H9 (cell line): ENCODE measurements at regions not wholly inside any gene's neighbourhood (a gene's known extent, or its start where the extent isn't known, plus 50 kb on each side); places are given as distances from the start of the nearest gene placed in this dataset.
A peak's percentile ranks its signal among the peaks of the same experiment; 100 is the strongest.

Experiments
- DNase-seq: peaks from one replicate; pipeline ENCODE4 v3.0.0-alpha.2; 2017
- H2AFZ ChIP-seq: one replicate; pipeline ENCODE4 v1.6.1; 2013; ENCODE audit warnings: mild to moderate bottlenecking, low read length, control low read depth, moderate library complexity
- H2AK5ac ChIP-seq: 2 replicates; pipeline ENCODE4 v1.6.1; 2013; ENCODE audit warnings: low read length, control low read depth, mixed read lengths; ENCODE audit not compliant: insufficient read length
- H2BK120ac ChIP-seq: one replicate; pipeline ENCODE4 v1.6.1; 2013; ENCODE audit warnings: low read depth, mild to moderate bottlenecking, low read length, control low read depth, inconsistent platforms; ENCODE audit not compliant: poor library complexity, severe bottlenecking
- H2BK12ac ChIP-seq: 2 replicates; pipeline ENCODE4 v1.6.1; 2013; ENCODE audit warnings: low read length, control low read depth, mixed read lengths, low read depth; ENCODE audit not compliant: insufficient read length
- H2BK15ac ChIP-seq: 2 replicates; pipeline ENCODE4 v1.6.1; 2013; ENCODE audit warnings: low read depth, low read length, control low read depth
- H2BK20ac ChIP-seq: one replicate; pipeline ENCODE4 v1.6.1; 2013; ENCODE audit warnings: low read depth, mild to moderate bottlenecking, low read length, control low read depth, inconsistent platforms; ENCODE audit not compliant: poor library complexity, severe bottlenecking
- H2BK5ac ChIP-seq: 2 replicates; pipeline ENCODE4 v1.6.1; 2013; ENCODE audit warnings: low read length, control low read depth, mixed read lengths; ENCODE audit not compliant: insufficient read length
- H3K14ac ChIP-seq: 2 replicates; pipeline ENCODE4 v1.6.1; 2013; ENCODE audit warnings: low read length, control low read depth; ENCODE audit not compliant: insufficient read depth
- H3K18ac ChIP-seq: 2 replicates; pipeline ENCODE4 v1.6.1; 2013; ENCODE audit warnings: low read depth, mild to moderate bottlenecking, mixed read lengths, low read length, control low read depth; ENCODE audit not compliant: insufficient read length
- H3K23ac ChIP-seq: 2 replicates; pipeline ENCODE4 v1.6.1; 2013; ENCODE audit warnings: low read length, control low read depth, mixed read lengths, low read depth; ENCODE audit not compliant: insufficient read length
- H3K23me2 ChIP-seq: 2 replicates; pipeline ENCODE4 v1.6.1; 2013; ENCODE audit warnings: low read depth, mild to moderate bottlenecking, mixed read lengths, low read length, control low read depth; ENCODE audit not compliant: insufficient read length, poor library complexity, severe bottlenecking
- H3K27ac ChIP-seq: 2 replicates; pipeline ENCODE4 v1.5.1; 2013; ENCODE audit warnings: low read length, control low read depth, mixed read lengths, low read depth; ENCODE audit not compliant: insufficient read length
- H3K27me3 ChIP-seq: 2 replicates; pipeline ENCODE4 v1.6.1; 2013; ENCODE audit warnings: low read length, control low read depth, inconsistent platforms; ENCODE audit not compliant: insufficient read depth
- H3K4ac ChIP-seq: 2 replicates; pipeline ENCODE4 v1.6.1; 2013; ENCODE audit warnings: low read depth, mild to moderate bottlenecking, control low read depth, inconsistent platforms, low read length, moderate library complexity
- H3K4me1 ChIP-seq: 2 replicates; pipeline ENCODE4 v1.6.1; 2013; ENCODE audit warnings: low read length, control low read depth, inconsistent platforms; ENCODE audit not compliant: insufficient read depth
- H3K4me2 ChIP-seq: 2 replicates; pipeline ENCODE4 v1.6.1; 2013; ENCODE audit warnings: low read length, control low read depth, mixed read lengths; ENCODE audit not compliant: insufficient read length, insufficient read depth
- H3K56ac ChIP-seq: 2 replicates; pipeline ENCODE4 v1.6.1; 2013; ENCODE audit warnings: low read depth, mild to moderate bottlenecking, mixed read lengths, low read length, control low read depth; ENCODE audit not compliant: insufficient read length
- H3K79me1 ChIP-seq: 2 replicates; pipeline ENCODE4 v1.6.1; 2013; ENCODE audit warnings: low read depth, mild to moderate bottlenecking, moderate library complexity, low read length, control low read depth, inconsistent platforms; ENCODE audit not compliant: insufficient read depth, poor library complexity, severe bottlenecking
- H3K79me2 ChIP-seq: 2 replicates; pipeline ENCODE4 v1.6.1; 2013; ENCODE audit warnings: low read length, control low read depth, inconsistent platforms; ENCODE audit not compliant: insufficient read depth
- H3K9ac ChIP-seq: 2 replicates; pipeline ENCODE4 v1.6.1; 2013; ENCODE audit warnings: low read length, control low read depth, mixed read lengths; ENCODE audit not compliant: insufficient read length; ENCODE audit errors: extremely low read depth
- H3K9me3 ChIP-seq: one replicate; pipeline ENCODE4 v1.6.1; 2013; ENCODE audit warnings: low read depth, low read length, inconsistent platforms; ENCODE audit not compliant: control insufficient read depth
- H3T11ph ChIP-seq: one replicate; pipeline ENCODE4 v1.6.1; 2013; ENCODE audit warnings: mild to moderate bottlenecking, low read length, control low read depth, inconsistent platforms
- H4K20me1 ChIP-seq: one replicate; pipeline ENCODE4 v1.6.1; 2013; ENCODE audit not compliant: control insufficient read depth, insufficient read length, insufficient read depth
- H4K5ac ChIP-seq: 2 replicates; pipeline ENCODE4 v1.6.1; 2013; ENCODE audit warnings: low read depth, mild to moderate bottlenecking, mixed read lengths, low read length, control low read depth; ENCODE audit not compliant: insufficient read length
- H4K8ac ChIP-seq: replicated peaks from 2 replicates; pipeline ENCODE4 v1.6.1; 2013; ENCODE audit warnings: low read length, control low read depth, mixed read lengths, low read depth; ENCODE audit not compliant: insufficient read length
- H4K91ac ChIP-seq: 2 replicates; pipeline ENCODE4 v1.6.1; 2013; ENCODE audit warnings: low read depth, mild to moderate bottlenecking, moderate library complexity, mixed read lengths, low read length, control low read depth; ENCODE audit not compliant: insufficient read length
- H3K27ac Mint-ChIP-seq, 3 experiments: 2 replicates in 2 of 3; 3 replicates in 1 of 3; pipeline ENCODE4 v1.8.0; 2020 to 2021; ENCODE audit warnings: mixed read lengths in 3 of 3, mild to moderate bottlenecking in 1 of 3, moderate library complexity in 1 of 3
- H3K27me3 Mint-ChIP-seq: 2 replicates; pipeline ENCODE4 v1.8.0; 2021; ENCODE audit warnings: low read depth, mild to moderate bottlenecking, moderate library complexity, mixed read lengths
- H3K36me3 Mint-ChIP-seq, 3 experiments: 2 replicates in 2 of 3; 3 replicates in 1 of 3; pipeline ENCODE4 v1.8.0; 2020 to 2021; ENCODE audit warnings: low read depth in 3 of 3, mixed read lengths in 3 of 3; ENCODE audit not compliant: insufficient read depth in 1 of 3
- H3K4me1 Mint-ChIP-seq, 2 experiments: 2 replicates each; pipeline ENCODE4 v1.8.0; 2020; ENCODE audit warnings: mixed read lengths in 2 of 2
- H3K4me3 Mint-ChIP-seq, 2 experiments: 2 replicates in 1 of 2; 3 replicates in 1 of 2; pipeline ENCODE4 v1.8.0; 2020 to 2021; ENCODE audit warnings: mild to moderate bottlenecking in 2 of 2, mixed read lengths in 2 of 2, moderate library complexity in 1 of 2
- H3K9me3 Mint-ChIP-seq, 2 experiments: 2 replicates in 1 of 2; 3 replicates in 1 of 2; pipeline ENCODE4 v1.8.0; 2020; ENCODE audit warnings: mild to moderate bottlenecking in 2 of 2, mixed read lengths in 2 of 2, moderate library complexity in 1 of 2
- WGBS: extraction: QIAGEN DNeasy Blood & Tissue Kit; methylation state at CpG from one replicate; pipeline ENCODE4 v1.1.7; 2013; ENCODE audit warnings: missing lambda C conversion rate, low lambda C conversion rate, mixed read lengths; ENCODE audit not compliant: insufficient read length; ENCODE audit errors: extremely low coverage; 5-methylcytosine and 5-hydroxymethylcytosine counted together
- TF ChIP-seq, protein P1 (sequence below): fragments of 200-600 bp; sonication (generic); conservative IDR thresholded peaks from 3 replicates; pipeline ENCODE4 v1.8.0; 2021; ENCODE audit warnings: antibody characterized with exemption, mild to moderate bottlenecking

GRCh38 chr17:51528111-51528510 is 267.8 kb downstream of the UTP18 start:
- Histone ChIP-seq H3K27ac (no peak overlapping the region), H2BK12ac (no peak overlapping the region), H2BK120ac (no peak overlapping the region), H3T11ph (no peak overlapping the region), H3K4me2 (no peak overlapping the region), H2AK5ac (no peak overlapping the region), H2BK20ac (no peak overlapping the region), H2BK5ac (no peak overlapping the region), H3K56ac (no peak overlapping the region), H3K23me2 (no peaks in the 10 kb centered on the region), H3K14ac (no peak overlapping the region), H2AFZ (no peak overlapping the region), H4K20me1 (no peaks in the 10 kb centered on the region), H3K4ac (no peak overlapping the region), H3K9ac (no peak overlapping the region), H3K79me2 (no peaks in the 10 kb centered on the region), H3K18ac (no peak overlapping the region), H3K23ac (no peak overlapping the region), H4K5ac (no peak overlapping the region), H3K27me3 (no peaks in the 10 kb centered on the region), H3K4me1 (no peaks in the 10 kb centered on the region), H2BK15ac (no peak overlapping the region), H4K91ac (no peak overlapping the region), H3K9me3 (no peaks in the 10 kb centered on the region), H4K8ac (no peak overlapping the region), H3K79me1 (no peaks in the 10 kb centered on the region)
- peaks cover 11% of the 10 kb centered on the region for H3K27me3 Mint-ChIP-seq
- no peak for DNase-seq
- TF ChIP-seq, protein P1, sequence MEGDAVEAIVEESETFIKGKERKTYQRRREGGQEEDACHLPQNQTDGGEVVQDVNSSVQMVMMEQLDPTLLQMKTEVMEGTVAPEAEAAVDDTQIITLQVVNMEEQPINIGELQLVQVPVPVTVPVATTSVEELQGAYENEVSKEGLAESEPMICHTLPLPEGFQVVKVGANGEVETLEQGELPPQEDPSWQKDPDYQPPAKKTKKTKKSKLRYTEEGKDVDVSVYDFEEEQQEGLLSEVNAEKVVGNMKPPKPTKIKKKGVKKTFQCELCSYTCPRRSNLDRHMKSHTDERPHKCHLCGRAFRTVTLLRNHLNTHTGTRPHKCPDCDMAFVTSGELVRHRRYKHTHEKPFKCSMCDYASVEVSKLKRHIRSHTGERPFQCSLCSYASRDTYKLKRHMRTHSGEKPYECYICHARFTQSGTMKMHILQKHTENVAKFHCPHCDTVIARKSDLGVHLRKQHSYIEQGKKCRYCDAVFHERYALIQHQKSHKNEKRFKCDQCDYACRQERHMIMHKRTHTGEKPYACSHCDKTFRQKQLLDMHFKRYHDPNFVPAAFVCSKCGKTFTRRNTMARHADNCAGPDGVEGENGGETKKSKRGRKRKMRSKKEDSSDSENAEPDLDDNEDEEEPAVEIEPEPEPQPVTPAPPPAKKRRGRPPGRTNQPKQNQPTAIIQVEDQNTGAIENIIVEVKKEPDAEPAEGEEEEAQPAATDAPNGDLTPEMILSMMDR = no peak
- H3K4me3 Mint-ChIP-seq = no peak overlapping the region
- no CpG with 5 or more reads among the region's 6 CpGs for WGBS
- H3K4me1 Mint-ChIP-seq = 0 out of 4 replicates have a peak, but pooled peaks cover 0 to 4% of the 10 kb centered on the region in 2 experiments
- H3K9me3 Mint-ChIP-seq = peaks cover 6 to 8% of the 10 kb centered on the region in 2 experiments
- peaks cover 0 to 4% (median 0%) of the 10 kb centered on the region in 3 experiments; a peak in 1 of 7 replicates for H3K36me3 Mint-ChIP-seq
- H3K27ac Mint-ChIP-seq = peak overlapping the region in 1 of 3 experiments; percentile 53; a peak in 1 of 7 replicates
